HG03575 (cell line): ENCODE measurements at regions not wholly inside any gene's neighbourhood (a gene's known extent, or its start where the extent isn't known, plus 50 kb on each side); places are given as distances from the start of the nearest gene placed in this dataset.
"Not testable (repeated sequence)": the region's sequence is repeated elsewhere in the genome, so short reads cannot be mapped to it uniquely, and the experiment has no call there.

Experiments
- ATAC-seq: cut with Tn5 transposase; IDR thresholded peaks from one replicate; pipeline ENCODE4 v1.9.1; 2021; ENCODE audit not compliant: unreplicated experiment, insufficient number of reproducible peaks, low FRiP score; ENCODE audit errors: extremely low read depth

- no peak for ATAC-seq
Measured at GRCh38 chr13:81318231-81319019, 977.5 kb upstream of the SPRY2 start.

DNA sequence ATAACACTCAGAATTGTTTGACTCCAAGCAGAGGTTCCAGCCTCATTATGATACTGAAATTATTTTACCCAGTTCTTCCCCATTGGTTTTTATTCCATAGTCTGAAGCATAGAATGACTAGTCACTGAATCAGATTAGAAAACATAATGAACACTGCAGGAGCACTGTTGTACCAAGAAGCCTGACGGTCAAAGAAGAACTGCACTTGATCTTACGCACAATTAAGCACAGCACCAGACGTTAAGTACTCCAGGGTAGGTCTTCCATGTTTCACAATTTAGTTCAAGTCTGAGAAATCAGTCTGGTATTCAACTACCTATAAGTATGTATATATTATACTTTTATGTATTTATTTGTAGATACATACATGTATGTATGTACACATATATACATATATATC lies 973.5 kb upstream of the SPRY2 start:
- no peak for ATAC-seq

GRCh38 chr13:81305928-81306327 lies 965.0 kb upstream of the SPRY2 start:
- no peak for ATAC-seq

DNA sequence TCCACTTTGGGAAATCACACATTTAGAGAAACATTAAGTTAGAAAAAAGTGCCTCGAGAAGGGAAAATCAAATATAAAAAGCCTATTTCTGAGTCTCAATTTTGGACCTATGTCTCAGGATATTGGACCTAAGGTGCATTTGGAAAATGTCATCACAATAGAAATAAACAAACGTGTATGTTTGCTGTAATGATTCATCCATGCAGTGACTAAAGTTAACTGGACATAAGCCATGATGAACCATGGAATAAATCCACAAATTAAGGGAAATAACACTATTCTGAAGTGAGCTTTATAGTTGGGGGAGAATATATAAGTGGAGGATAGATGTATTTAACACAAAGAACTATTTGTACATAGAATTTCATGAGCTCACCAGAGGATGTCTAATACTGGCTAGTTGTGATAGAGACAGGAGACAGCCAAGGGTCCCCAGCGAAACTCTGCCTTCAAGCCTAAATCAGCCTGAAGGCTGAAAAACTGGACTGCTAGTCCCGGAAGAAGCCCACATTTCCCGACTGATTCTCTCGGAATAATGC lies 963.3 kb upstream of the SPRY2 start:
- no peak for ATAC-seq

DNA sequence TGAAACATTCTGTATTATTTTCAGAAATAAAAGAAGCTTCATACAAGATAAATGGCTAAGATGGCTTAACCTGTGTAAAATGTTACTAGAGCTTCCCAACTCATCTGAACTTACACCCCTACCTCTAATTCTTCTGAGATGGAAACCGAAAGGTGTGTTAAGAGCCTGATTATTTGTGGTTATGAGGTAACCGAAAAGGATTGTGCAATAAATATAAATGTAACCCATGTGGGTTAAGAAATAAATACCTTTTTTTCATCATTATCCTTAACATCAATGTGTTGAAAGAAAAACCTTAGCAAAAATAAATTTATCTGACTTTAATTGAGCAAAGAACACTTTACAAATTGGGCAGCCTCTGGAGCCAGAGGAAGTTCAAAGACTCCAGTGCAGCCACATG lies 961.8 kb upstream of the SPRY2 start:
- ATAC-seq: no peak

- ATAC-seq: no peak
Measured at GRCh38 chr13:81302125-81302524, 961.2 kb upstream of the SPRY2 start.

DNA sequence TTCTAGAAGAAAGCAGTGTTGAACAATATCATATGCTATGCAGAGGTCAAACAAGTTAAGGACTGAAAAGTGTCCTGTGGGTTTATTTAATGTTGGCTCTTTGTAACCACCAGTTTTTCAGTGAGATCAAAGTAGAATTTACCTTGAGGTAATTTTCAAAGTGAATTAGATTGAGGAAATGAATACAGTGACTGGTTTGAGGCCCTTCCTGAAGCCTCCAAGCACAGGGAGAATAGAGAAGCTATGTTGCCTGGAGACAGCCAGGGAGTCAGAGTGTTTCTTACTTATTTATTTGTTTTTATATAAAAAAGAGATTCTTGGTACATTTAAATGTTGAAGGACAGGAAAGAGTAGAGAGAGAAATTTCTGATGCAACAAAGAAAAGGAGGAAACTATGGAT lies 954.3 kb upstream of the SPRY2 start:
- ATAC-seq: no peak

DNA sequence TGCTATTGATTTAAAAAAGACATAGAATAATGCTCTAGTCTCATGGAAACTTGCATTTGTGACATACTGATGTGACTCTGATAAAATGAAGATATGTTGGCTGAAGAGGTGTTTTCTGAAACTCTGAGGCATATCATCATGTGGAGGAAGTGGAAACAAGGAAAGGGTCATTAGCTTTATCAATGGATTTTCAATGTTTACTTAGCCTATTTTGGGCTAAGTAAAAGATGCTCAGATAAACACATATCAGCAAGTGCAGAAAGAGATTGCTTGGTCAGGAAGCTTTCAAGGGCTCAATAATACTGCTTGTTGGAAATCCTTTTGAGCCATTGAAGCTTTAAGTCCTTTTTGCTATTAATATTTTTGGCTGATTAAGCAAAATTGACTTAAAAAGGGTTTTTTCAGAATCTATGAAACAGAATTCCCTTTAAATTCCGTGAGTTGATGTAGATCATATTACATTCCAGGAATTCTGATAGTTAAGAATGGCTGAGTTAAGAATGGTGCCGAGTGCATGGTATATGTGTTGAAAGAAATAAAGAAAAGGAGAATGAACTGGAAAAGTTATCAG lies 952.8 kb upstream of the SPRY2 start:
- ATAC-seq: no peak

DNA sequence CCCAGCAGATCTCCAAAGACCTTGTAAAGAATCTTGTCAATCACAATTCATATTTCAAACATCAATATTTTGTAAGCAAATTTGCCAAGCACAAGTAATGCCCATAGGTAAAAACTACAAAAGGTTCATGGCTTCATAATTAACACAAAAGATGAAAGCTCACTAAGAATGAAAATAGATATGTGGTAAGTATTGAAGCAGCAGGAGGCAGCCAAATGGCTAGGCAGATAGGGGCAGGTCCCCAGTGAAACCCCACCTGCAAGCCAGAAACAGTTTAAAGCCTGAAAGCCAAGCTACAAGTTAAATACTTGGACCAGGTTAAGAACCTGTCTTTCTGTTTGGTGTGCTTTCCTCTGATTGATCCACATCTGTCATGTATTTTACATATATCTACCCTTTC lies 942.6 kb upstream of the SPRY2 start:
- no peak for ATAC-seq

DNA sequence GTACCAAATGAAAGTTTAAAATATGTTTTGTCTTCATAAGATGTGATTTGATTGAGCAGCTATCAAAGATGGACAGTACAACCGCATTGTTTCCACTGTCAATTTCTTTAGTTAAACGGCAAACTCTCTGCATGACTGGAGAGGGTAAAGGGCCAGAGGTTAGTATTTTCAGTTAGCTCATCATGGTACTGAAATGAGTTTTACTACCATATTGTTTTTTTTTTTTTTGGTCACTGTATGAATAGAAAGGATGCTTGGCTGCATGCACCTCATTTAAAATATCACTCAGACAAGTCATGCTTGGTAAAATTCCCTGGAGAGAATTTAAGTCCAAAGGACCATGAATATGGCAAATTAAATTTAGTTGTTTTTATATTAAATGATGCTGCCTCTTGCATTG lies 942.1 kb upstream of the SPRY2 start:
- no peak for ATAC-seq

DNA sequence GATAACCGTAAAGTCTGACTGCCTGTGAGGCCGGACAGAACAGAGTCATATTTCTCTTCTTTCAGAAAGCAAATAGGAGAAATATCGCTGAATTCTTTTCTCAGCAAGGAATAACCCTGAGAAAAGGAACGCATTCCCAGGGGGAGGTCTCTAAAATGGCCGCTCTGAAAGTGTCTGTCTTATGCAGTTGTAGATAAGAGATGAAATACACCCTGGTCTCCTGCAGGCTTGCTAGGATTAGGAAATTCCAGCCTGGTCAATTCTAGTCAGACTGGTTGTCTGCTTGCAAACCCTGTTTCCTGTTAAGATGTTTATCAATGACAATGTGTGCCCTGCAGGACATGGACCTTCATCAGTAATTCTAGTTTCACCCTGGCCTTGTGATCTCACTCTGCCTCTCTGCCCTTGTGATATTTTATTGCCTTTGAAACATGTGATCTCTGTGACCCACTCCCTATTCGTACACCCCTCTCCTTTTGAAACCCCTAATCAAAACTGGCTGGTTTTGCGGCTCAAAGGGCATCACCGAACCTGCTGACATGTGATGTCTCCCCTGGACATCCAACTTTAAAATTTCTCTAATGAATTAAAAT lies 934.8 kb upstream of the SPRY2 start:
- no peak for ATAC-seq

- ATAC-seq: no peak
Measured at GRCh38 chr13:81247711-81248110, 906.8 kb upstream of the SPRY2 start.

GRCh38 chr13:81246556-81246955 lies 905.6 kb upstream of the SPRY2 start:
- ATAC-seq: no peak

DNA sequence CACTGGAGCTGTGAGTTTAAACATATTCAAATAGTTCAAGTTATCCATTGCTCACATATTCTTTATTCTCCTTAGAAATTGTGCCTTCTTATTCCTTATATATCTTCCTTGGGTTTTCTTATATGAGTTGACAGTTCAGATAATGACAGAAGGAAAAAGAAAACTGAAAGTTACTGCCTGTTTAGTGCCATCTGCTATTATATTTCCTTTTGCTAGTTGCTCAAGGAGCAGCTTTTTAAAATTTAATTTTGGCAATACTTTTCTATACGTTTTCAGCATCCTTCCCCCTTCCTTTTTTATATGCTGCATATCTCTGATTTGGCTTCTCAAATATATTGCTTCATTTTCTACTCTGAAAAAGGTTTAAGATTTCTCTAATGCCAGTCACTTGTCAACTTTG lies 903.1 kb upstream of the SPRY2 start:
- ATAC-seq: no peak

DNA sequence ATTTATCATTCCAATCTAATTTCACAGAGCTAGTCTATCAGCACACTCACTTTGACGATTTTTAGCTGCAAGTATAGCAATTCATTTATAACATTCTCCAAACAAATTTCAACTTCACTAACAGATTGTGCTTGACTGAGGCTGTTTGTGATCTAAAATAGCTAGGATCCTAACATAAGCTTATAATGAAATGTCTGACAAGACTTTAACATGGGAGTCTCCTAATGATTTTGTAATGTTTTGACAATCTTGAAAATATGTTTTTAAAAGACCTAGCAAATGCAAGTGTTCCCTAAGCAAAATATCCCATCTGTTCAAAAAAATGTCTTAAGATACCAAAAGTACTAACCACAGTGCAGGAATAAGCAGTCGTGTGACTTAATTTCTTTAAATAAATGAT lies 889.5 kb upstream of the SPRY2 start:
- no peak for ATAC-seq

DNA sequence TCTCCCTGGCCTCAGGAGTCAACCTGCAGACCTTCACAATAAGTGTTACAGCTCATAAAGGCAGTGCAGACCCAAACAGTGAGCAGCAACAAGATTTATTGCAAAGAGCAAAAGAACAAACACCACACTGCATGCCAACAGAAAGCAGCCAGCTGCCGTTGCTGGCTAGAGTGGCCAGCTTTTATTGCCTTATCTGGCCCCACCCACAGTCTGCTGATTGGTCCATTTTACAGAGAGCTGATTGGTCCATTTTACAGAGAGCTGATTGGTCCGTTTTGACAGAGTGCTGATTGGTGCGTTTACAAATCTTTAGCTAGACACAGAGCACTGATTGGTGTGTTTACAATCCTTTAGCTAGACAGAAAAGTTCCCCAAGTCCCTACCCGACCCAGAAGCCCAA lies 885.9 kb upstream of the SPRY2 start:
- not testable (repeated sequence) for ATAC-seq

DNA sequence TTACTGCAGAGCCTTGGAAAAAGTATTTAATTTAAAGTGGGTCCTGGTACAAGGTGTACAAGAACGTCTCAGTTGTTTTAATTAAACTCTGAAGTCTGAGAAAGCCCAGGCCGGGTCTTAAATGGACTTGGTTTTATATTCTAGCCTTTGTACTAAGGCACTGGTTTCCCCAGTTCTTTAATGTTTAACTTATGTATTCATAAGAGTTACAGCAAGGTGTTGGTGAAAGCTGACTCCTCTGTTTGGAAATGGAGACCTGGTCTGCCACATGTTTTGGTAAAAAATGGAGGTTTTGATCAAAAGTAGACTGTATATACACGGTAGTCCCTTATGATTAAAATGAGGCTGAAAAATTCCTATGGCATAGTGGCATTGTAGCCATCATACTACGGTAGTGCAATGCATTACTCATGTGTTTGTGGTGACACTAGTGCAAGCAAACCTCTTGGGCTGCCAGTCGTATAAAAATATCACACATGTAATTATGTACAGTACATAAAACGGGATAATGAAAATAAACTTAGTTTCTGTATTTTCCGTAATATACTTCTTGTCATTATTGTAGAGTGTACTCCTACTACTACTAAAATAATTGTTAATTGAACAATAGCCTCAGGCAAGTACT lies 883.4 kb upstream of the SPRY2 start:
- no peak for ATAC-seq

GRCh38 chr13:81223778-81224177 lies 882.9 kb upstream of the SPRY2 start:
- no peak for ATAC-seq

- ATAC-seq: no peak
Measured at GRCh38 chr13:81211713-81212112, 870.8 kb upstream of the SPRY2 start.

GRCh38 chr13:81207636-81208035 lies 866.7 kb upstream of the SPRY2 start:
- ATAC-seq: no peak
